GM21390 (cell line): ENCODE measurements at regions not wholly inside any gene's neighbourhood (a gene's known extent, or its start where the extent isn't known, plus 50 kb on each side); places are given as distances from the start of the nearest gene placed in this dataset.

Experiments used
- ATAC-seq: cut with Tn5 transposase; IDR thresholded peaks from one replicate; pipeline ENCODE4 v1.9.1; 2021; ENCODE audit not compliant: unreplicated experiment

DNA sequence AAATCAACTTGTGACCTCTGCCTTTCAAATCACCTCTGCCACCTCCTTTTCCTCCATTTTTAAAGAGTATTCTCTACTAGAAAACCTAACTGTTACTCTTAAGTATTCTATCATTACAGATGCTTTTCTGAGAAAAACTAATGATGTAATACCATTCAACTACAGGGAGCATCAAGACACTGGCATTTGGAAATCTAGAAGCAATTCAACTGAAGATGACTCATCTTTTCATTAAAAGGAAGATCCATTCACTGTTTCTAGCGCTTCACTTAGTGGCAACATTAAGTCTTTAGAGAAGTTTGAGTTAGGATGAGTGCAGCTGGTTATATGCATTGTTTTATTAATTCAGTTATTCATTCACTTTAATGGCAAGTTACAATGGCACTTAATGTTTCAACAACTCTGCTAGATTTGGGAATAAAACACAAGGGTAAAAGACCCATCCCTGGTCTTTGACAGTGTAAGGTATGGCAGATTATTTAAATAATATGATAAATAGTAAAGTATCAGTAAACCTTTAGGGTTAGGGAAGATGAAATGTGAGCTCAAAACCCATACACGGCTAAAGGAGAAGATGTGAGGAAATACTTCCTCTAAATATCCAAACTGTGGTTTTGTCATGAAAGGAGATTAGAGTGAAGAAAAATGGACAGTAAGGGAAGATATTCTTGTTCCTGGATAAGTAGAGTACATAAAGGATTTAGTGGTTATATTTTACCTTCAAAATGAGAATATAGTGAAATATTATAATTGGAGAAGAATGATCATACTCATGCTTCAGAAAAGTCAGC lies 61.7 kb downstream of the KCNJ2 start:
- no peak for ATAC-seq

GRCh38 chr17:70232466-70232865 lies 63.1 kb downstream of the KCNJ2 start:
- ATAC-seq = no peak

DNA sequence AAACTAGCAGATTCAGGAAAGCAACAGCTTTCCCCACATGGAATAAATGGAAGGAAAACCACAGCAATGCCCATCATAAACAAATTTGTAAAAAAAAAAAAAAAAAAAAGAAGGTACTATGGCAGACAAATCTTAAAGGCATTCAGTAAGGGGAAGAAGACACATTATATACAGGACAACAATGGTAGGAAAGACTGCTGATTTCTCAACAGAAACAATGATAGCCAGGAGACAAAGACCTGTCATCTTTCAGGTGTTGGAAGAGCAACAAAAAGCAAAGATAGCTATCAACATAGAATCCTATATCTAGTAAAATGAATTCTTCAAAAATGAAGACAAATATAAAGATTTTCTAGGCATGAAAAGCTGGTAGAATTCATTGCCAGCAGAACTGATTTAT lies 65.9 kb downstream of the KCNJ2 start:
- ATAC-seq = no peak

DNA sequence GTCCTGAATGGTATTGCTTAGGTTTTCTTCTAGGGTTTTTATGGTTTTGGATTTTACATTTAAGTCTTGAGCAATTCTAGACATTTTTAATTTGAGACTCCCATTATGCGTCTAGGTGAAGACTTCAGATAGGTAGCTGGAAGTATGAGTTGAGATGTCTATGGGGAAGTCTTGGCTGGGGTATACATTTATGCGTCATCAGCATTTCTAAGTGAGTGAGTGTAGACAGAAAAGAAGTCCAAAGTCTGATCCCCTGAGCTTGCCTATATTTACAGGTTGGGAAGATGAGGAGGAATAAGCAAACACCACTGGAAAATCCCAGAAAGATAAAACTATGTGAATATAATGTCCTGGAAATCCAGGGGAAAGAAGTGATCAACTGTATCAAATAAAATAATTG lies 68.9 kb downstream of the KCNJ2 start:
- no peak for ATAC-seq

DNA sequence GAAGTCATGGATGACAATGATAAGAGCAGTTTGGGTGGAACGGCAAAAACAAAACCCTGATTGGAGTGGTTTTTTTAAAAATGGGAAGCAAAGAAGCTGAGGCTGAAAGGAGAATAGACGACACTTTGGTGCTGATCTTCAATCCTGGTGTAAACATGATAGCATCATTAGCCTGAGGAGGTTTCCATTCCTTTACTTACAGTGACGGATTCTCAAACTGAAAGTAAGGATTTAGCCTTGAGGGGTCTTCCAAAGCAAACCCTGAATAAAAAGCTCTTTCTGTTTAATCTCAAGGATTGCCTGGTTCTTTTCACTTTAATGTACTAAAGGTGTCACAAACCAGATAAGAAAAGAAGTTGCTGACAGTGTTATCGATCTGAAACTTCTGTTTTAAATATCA lies 69.3 kb downstream of the KCNJ2 start:
- no peak for ATAC-seq

- ATAC-seq = no peak
These were observed 70.1 kb downstream of the KCNJ2 start for GRCh38 chr17:70239391-70239826.

- no peak for ATAC-seq
These were observed 71.7 kb downstream of the KCNJ2 start for GRCh38 chr17:70241071-70241470.

DNA sequence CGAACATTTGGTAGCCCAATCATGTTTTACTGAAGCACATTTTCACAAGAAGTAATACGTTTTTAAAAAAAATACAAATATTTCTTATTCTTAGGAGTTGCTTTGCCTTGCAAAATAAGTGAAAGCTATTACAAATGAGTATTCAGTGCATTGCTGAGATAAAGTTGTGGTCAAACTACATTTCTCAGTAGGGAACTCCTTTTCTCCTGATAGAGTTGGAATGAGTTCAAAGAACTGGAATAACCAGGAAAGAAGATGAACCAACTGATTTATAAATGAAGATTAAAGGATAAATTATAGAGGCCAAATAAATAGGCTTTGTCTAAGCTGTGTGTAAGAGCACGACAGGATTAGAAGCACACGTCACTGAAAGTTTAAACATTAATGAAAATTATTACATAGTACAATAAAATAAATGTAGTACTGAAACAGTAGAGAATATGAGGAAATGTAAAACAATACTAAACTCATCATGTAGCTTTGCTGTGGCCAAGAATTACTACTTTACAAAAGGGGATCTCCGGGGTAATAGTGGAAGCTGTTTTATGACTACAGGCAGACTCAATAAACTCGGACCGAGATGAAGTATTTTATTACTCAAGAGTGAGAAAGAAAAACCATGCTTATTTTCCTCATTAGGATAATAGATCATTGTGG lies 73.6 kb downstream of the KCNJ2 start:
- no peak for ATAC-seq

DNA sequence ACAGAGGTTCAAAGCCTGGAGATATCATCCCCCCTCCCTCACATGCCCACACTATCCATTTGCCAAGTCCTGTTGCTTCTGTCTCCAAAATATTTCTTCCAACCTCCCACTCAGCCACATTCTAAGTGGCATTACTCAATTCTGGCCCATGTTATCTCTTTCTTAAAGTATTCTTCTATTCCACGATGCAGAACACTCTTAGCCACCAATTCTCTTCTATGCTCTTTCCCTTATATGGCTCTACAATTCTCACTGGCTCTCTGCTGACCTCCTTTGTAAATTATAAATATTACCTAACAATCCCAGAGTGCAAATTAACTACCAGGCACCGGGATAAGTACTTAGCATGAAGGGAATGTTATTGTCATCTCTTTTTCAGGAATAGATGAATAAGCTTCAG lies 82.4 kb downstream of the KCNJ2 start:
- ATAC-seq = no peak

DNA sequence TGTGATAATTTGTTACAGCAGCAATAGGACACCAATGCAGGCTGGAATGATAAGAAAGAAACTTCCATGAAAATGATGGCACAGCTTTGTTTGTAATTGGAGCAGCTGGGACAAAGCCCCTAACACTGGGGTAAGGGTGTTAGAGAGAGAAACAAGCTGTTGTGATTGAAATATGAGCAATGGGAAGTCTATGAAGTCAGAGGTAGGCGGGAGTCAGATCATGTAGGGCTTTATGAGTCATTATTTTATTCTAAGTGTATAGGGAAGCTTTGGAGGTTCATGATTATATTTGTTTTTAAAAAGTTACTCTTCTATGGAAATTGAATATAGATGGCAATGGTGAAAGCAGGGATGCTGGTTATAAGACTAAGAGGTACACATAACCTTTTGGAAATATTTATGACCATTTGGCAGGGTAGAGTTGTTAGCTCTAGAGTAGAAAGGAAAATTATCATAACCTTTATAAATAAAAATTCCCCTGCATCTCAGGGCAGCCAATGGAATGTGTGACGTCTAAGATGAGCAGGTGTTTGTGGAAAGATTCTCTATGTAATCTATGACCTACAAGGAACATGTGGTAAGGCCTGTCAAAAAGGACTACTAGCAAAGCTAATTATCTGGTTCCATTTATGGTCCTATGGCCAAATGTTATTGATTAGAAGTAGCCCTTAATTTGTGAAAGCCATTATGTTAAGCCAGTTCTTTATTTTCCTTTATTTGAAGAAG lies 85.6 kb downstream of the KCNJ2 start:
- ATAC-seq = no peak

GRCh38 chr17:70256751-70257150 lies 87.4 kb downstream of the KCNJ2 start:
- ATAC-seq = no peak

- no peak for ATAC-seq
These were observed 89.1 kb downstream of the KCNJ2 start for GRCh38 chr17:70258465-70258864.

GRCh38 chr17:70259400-70259799 lies 90.1 kb downstream of the KCNJ2 start:
- ATAC-seq = no peak

DNA sequence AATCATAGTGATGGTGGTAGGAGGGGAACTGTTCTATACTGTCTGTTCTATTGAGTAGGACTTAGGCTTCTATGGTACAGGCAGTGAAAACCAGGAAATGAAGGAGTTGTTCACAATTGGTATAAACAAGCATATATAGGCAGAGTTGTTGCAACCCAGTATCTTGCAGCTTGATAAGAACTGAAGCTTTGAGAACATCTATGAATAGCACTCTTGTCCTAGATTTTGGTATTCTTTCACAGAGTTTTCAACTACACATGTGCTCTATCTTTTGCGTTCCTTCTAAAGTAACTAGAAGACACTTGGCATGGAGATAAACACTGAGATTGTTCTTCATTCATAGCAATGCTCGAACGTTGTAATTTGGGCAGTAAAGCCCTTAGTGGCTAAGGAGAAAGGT lies 91.8 kb downstream of the KCNJ2 start:
- ATAC-seq = no peak

DNA sequence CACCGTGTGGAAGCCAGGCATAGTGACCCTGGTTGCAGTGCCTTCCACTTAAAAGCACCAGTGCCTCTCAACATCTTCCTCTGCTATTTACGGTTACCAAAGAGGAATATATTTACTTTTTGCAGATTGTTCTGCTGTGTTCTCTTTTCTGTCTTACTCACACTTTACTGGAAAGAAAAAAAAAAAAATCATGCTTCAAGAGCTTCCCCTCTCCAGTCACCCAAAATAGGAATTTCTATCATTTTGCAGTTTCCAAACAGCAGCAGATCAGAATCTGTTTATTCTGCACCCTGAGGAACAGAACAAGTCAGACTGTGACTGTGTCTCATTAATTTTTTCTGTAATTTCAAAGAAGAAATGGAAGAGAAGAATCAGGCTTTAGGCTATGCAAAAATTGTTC lies 96.1 kb downstream of the KCNJ2 start:
- no peak for ATAC-seq

- ATAC-seq = no peak
These were observed 97.1 kb downstream of the KCNJ2 start for GRCh38 chr17:70266394-70266793.

- no peak for ATAC-seq
These were observed 99.1 kb downstream of the KCNJ2 start for GRCh38 chr17:70268383-70268782.

DNA sequence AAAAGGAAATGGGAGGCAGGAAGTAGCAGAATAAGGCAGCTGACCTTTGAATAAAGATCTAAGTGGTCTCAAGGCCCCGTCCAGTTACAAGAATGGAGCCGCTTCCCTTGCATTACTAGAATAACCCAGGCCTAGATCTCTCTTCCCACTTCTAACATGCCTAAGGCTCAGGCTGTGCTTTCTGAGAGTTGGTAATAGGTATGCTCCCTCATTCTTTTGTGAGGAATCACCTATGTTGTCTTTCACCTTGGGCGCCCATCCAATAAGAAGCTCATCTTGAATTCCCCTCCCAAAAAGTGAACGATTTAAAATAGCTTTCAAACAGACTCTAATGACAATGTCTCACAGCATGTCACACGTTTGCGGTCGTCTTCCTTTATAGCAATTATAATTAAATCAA lies 101.2 kb downstream of the KCNJ2 start:
- no peak for ATAC-seq

GRCh38 chr17:70271200-70271599 lies 101.9 kb downstream of the KCNJ2 start:
- ATAC-seq = no peak

GRCh38 chr17:70271672-70272071 lies 102.3 kb downstream of the KCNJ2 start:
- no peak for ATAC-seq

DNA sequence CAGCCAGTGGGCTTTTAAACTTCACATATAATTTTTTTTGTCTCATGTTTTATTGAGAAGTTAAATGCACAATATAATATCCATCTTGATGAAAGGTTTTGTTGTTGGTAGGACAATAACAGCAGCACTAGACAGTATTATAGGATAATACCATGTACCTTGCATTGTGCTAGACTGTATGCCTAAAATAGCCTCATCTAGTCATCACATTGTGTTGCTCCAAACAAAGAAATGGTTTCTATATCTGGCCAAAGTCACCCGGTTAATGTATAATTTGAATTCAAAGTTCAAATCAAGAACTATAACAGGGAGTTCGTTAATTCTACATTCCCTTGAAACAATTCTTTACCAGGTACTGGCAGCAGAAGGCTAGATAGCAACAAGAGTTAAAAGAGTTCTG lies 104.9 kb downstream of the KCNJ2 start:
- no peak for ATAC-seq

GRCh38 chr17:70276906-70277305 lies 107.6 kb downstream of the KCNJ2 start:
- ATAC-seq = no peak
